Neural progenitor cell (in vitro differentiated cells): ENCODE measurements at regions not wholly inside any gene's neighbourhood (a gene's known extent, or its start where the extent isn't known, plus 50 kb on each side); places are given as distances from the start of the nearest gene placed in this dataset.

Experiments used
- CTCF ChIP-seq: fragments of 200-600 bp; sonication (generic); IDR thresholded peaks from 2 replicates; pipeline ENCODE4 v1.5.1; 2017; ENCODE audit warnings: antibody characterized with exemption, mild to moderate bottlenecking
- EZH2 ChIP-seq: fragments of 200-600 bp; sonication (generic); IDR thresholded peaks from 2 replicates; pipeline ENCODE4 v1.6.1; 2017; ENCODE audit warnings: antibody characterized with exemption, mild to moderate bottlenecking, moderate library complexity
- EZH2phosphoT487 ChIP-seq: fragments of 200-600 bp; sonication (generic); IDR thresholded peaks from 2 replicates; pipeline ENCODE4 v1.6.1; 2017; ENCODE audit warnings: antibody characterized with exemption

- TF ChIP-seq CTCF (no peak), EZH2phosphoT487 (no peak), EZH2 (no peak)
Observed at GRCh38 chr22:27152883-27153282, 495.5 kb downstream of the MIAT start.
